K562 (cell line): ENCODE measurements at regions not wholly inside any gene's neighbourhood (a gene's known extent, or its start where the extent isn't known, plus 50 kb on each side); places are given as distances from the start of the nearest gene placed in this dataset.

ENCODE experiments used
- ARHGAP35 ChIP-seq: fragments of 450-650 bp; IDR thresholded peaks from 2 replicates; pipeline ENCODE4 v1.6.1; 2018; ENCODE audit not compliant: partially characterized antibody
- ASH1L ChIP-seq: fragments of 450-650 bp; IDR thresholded peaks from 2 replicates; pipeline ENCODE4 v1.6.1; 2018; ENCODE audit warnings: borderline replicate concordance, mild to moderate bottlenecking, low read depth; ENCODE audit not compliant: partially characterized antibody
- BCLAF1 ChIP-seq, 2 experiments: fragments of 450-650 bp in 1 of 2; IDR thresholded peaks; 2 replicates each; pipeline ENCODE4 v1.6.1; 2011 to 2017; ENCODE audit warnings: low read depth in 2 of 2, antibody characterized with exemption in 1 of 2, borderline replicate concordance in 1 of 2, low read length in 1 of 2, mild to moderate bottlenecking in 1 of 2, mixed read lengths in 1 of 2; ENCODE audit not compliant: control insufficient read depth in 1 of 2
- PHTF2 ChIP-seq: fragments of 250-450 bp; sonication (Bioruptor Pico); IDR thresholded peaks from 2 replicates; pipeline ENCODE4 v1.5.0; 2021; ENCODE audit warnings: mild to moderate bottlenecking
- RAD21 ChIP-seq, 2 experiments: fragments of 250-450 bp in 1 of 2; fragments of 450-650 bp in 1 of 2; sonication (Bioruptor Pico) in 1 of 2; formaldehyde crosslinking in 1 of 2; IDR thresholded peaks in 1 of 2; conservative IDR thresholded peaks in 1 of 2; 2 replicates each; pipeline versions ENCODE4 v1.4.0 to v1.8.0; 2020 to 2022; ENCODE audit warnings: mild to moderate bottlenecking in 2 of 2, moderate library complexity in 1 of 2
- SNAPC5 ChIP-seq: fragments of 250-450 bp; sonication (Bioruptor Pico); IDR thresholded peaks from 2 replicates; pipeline ENCODE4 v1.8.0; 2021; ENCODE audit warnings: moderate library complexity, mild to moderate bottlenecking, inconsistent platforms
- SREBF2 ChIP-seq: sonication (generic); formaldehyde crosslinking; IDR thresholded peaks from 2 replicates; pipeline ENCODE4 v1.4.0; 2020; ENCODE audit warnings: mild to moderate bottlenecking, missing genetic modification reagents
- ZNF561 ChIP-seq: fragments of 450-650 bp; formaldehyde crosslinking; conservative IDR thresholded peaks from 2 replicates; pipeline ENCODE4 v1.4.0; 2020; ENCODE audit warnings: mild to moderate bottlenecking, moderate library complexity
- TF ChIP-seq, protein P1 (sequence below), 2 experiments: fragments of 450-650 bp; formaldehyde crosslinking in 1 of 2; IDR thresholded peaks; 2 replicates each; pipeline versions ENCODE4 v1.4.0 to v1.6.1; 2014 to 2020; ENCODE audit warnings: mild to moderate bottlenecking in 2 of 2, borderline replicate concordance in 1 of 2, low read depth in 1 of 2
- TF ChIP-seq, protein P2 (sequence below), 2 experiments: fragments of 450-650 bp; IDR thresholded peaks; 2 replicates each; pipeline ENCODE4 v1.6.1; 2016

GRCh38 chr6:27138837-27139755 is 108.4 kb upstream of the PRSS16 start (continued):
- peak in 1 of 2 experiments; percentile 16; a peak in 2 of 4 replicates for TF ChIP-seq RAD21 (CRISPR knock-in tag; conservative IDR thresholded peaks at IDR 0.05 in 1 of 2, IDR thresholded peaks at IDR 0.05 in 1 of 2)
- TF ChIP-seq, protein P1, sequence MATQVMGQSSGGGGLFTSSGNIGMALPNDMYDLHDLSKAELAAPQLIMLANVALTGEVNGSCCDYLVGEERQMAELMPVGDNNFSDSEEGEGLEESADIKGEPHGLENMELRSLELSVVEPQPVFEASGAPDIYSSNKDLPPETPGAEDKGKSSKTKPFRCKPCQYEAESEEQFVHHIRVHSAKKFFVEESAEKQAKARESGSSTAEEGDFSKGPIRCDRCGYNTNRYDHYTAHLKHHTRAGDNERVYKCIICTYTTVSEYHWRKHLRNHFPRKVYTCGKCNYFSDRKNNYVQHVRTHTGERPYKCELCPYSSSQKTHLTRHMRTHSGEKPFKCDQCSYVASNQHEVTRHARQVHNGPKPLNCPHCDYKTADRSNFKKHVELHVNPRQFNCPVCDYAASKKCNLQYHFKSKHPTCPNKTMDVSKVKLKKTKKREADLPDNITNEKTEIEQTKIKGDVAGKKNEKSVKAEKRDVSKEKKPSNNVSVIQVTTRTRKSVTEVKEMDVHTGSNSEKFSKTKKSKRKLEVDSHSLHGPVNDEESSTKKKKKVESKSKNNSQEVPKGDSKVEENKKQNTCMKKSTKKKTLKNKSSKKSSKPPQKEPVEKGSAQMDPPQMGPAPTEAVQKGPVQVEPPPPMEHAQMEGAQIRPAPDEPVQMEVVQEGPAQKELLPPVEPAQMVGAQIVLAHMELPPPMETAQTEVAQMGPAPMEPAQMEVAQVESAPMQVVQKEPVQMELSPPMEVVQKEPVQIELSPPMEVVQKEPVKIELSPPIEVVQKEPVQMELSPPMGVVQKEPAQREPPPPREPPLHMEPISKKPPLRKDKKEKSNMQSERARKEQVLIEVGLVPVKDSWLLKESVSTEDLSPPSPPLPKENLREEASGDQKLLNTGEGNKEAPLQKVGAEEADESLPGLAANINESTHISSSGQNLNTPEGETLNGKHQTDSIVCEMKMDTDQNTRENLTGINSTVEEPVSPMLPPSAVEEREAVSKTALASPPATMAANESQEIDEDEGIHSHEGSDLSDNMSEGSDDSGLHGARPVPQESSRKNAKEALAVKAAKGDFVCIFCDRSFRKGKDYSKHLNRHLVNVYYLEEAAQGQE (IDR thresholded peaks at IDR 0.05; ENCODE audit: borderline replicate concordance) = no peak; the same call in 1 of the 2 replicates
- TF ChIP-seq, protein P1 (CRISPR knock-in tag; IDR thresholded peaks at IDR 0.05; ENCODE audit: low read depth) = peak; percentile 76
- peak; percentile 60; the same call in 1 of the 2 replicates for TF ChIP-seq PHTF2 (CRISPR knock-in tag)
- TF ChIP-seq ARHGAP35 = no peak
- TF ChIP-seq BCLAF1 (IDR thresholded peaks at IDR 0.05; ENCODE audit: borderline replicate concordance in 1 of 2, control insufficient read depth in 1 of 2, low read depth in 2 of 2, low read length in 1 of 2) = peak; percentile 23 to 95; a peak in 3 of 4 replicates
- no peak for TF ChIP-seq SREBF2
- peak; percentile 89 for TF ChIP-seq ASH1L
- TF ChIP-seq SNAPC5 = no peak
- TF ChIP-seq, protein P2, sequence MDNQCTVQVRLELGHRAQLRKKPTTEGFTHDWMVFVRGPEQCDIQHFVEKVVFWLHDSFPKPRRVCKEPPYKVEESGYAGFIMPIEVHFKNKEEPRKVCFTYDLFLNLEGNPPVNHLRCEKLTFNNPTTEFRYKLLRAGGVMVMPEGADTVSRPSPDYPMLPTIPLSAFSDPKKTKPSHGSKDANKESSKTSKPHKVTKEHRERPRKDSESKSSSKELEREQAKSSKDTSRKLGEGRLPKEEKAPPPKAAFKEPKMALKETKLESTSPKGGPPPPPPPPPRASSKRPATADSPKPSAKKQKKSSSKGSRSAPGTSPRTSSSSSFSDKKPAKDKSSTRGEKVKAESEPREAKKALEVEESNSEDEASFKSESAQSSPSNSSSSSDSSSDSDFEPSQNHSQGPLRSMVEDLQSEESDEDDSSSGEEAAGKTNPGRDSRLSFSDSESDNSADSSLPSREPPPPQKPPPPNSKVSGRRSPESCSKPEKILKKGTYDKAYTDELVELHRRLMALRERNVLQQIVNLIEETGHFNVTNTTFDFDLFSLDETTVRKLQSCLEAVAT (IDR thresholded peaks at IDR 0.05) = peak; percentile 86 to 98
- TF ChIP-seq ZNF561 (CRISPR knock-in tag) = no peak
